Mucosa of descending colon (tissue), 3 donors: ENCODE measurements at regions not wholly inside any gene's neighbourhood (a gene's known extent, or its start where the extent isn't known, plus 50 kb on each side); places are given as distances from the start of the nearest gene placed in this dataset.
"Not testable (repeated sequence)": the region's sequence is repeated elsewhere in the genome, so short reads cannot be mapped to it uniquely, and the experiment has no call there.

Experiments
- ATAC-seq: fragments of 200-7000 bp; cut with Tn5 transposase; one replicate; pipeline ENCODE4 v1.9.1; 2020; ENCODE audit warnings: mild to moderate bottlenecking, moderate library complexity
- DNase-seq, 3 donors: peaks; one replicate each; pipeline ENCODE4 v3.0.0-alpha.2; 2020
- H3K36me3 ChIP-seq: fragments of 200-600 bp; one replicate; pipeline ENCODE4 v1.8.0; 2021; ENCODE audit warnings: low read depth, mild to moderate bottlenecking
- H3K4me1 ChIP-seq: fragments of 200-600 bp; one replicate; pipeline ENCODE4 v1.8.0; 2021; ENCODE audit warnings: low read depth, mild to moderate bottlenecking
- H3K4me3 ChIP-seq: fragments of 200-600 bp; one replicate; pipeline ENCODE4 v1.8.0; 2021; ENCODE audit warnings: mild to moderate bottlenecking
- H3K9me3 ChIP-seq: fragments of 200-600 bp; one replicate; pipeline ENCODE4 v1.8.0; 2021; ENCODE audit warnings: mild to moderate bottlenecking
- CTCF ChIP-seq: fragments of 200-600 bp; IDR thresholded peaks from one replicate; pipeline ENCODE4 v1.8.0; 2022; ENCODE audit warnings: antibody characterized with exemption, mild to moderate bottlenecking
- intact Hi-C, 2 donors: fragments of 100-400 bp; cut with DNase I in 1 of 2; cut with micrococcal nuclease in 1 of 2; formaldehyde crosslinking; loops; one replicate each; pipeline versions ENCODE4 v1.11.0 to v1.11.1; 2022; cut with DNase I, micrococcal nuclease
- donor health status: DM: no; HTN: no; CAD: no; lungs with moderate emphysema.
- donor health status: DM: no; HTN: no; CAD: no.
- donor health status: DM: no; HTN: yes; CAD: no.

- Histone ChIP-seq H3K4me3 (no peak overlapping the region), H3K9me3 (no peaks in the 10 kb centered on the region), H3K4me1 (no peaks in the 10 kb centered on the region), H3K36me3 (no peaks in the 10 kb centered on the region)
- ATAC-seq, result no peak
- no peak for DNase-seq
- intact Hi-C loops, result no loop called here
- TF ChIP-seq CTCF, result no peak
Observed at GRCh38 chrX:10676235-10676957, 56.0 kb upstream of the MID1 start.

GRCh38 chrX:10677490-10677889, 57.1 kb upstream of the MID1 start:
- Histone ChIP-seq H3K36me3 (no peaks in the 10 kb centered on the region), H3K4me1 (no peaks in the 10 kb centered on the region), H3K9me3 (no peaks in the 10 kb centered on the region), H3K4me3 (no peak overlapping the region)
- intact Hi-C loops, result no loop called here
- DNase-seq, result no peak
- TF ChIP-seq CTCF, result no peak
- no peak for ATAC-seq

GRCh38 chrX:10679387-10679786, 59.0 kb upstream of the MID1 start:
- no peaks in the 10 kb centered on the region for H3K4me1 ChIP-seq
- no peaks in the 10 kb centered on the region for H3K36me3 ChIP-seq
- no peak for TF ChIP-seq CTCF
- H3K9me3 ChIP-seq, result no peaks in the 10 kb centered on the region
- intact Hi-C loops, result no loop called here
- DNase-seq (no peak), ATAC-seq (no peak)
- no peak overlapping the region for H3K4me3 ChIP-seq

- no peaks in the 10 kb centered on the region for H3K36me3 ChIP-seq
- ATAC-seq, result no peak
- no peaks in the 10 kb centered on the region for H3K9me3 ChIP-seq
- no peak for DNase-seq
- intact Hi-C loops, result no loop called here
- H3K4me1 ChIP-seq, result no peaks in the 10 kb centered on the region
- H3K4me3 ChIP-seq, result no peak overlapping the region
- no peak for TF ChIP-seq CTCF
Observed at GRCh38 chrX:10681167-10681566, 60.8 kb upstream of the MID1 start.

- ATAC-seq, intact Hi-C loops, H3K9me3 ChIP-seq: not testable (repeated sequence)
Observed at GRCh38 chrX:10683631-10684030, 63.2 kb upstream of the MID1 start.

GRCh38 chrX:10685923-10686595, 65.7 kb upstream of the MID1 start:
- ATAC-seq, result no peak
- Histone ChIP-seq H3K4me1 (no peaks in the 10 kb centered on the region), H3K36me3 (no peaks in the 10 kb centered on the region), H3K9me3 (no peaks in the 10 kb centered on the region), H3K4me3 (no peak overlapping the region)
- no peak for DNase-seq
- no peak for TF ChIP-seq CTCF
- intact Hi-C loops, result no loop called here

More at GRCh38 chrX:10683631-10684030, 63.2 kb upstream of the MID1 start:
- H3K36me3 ChIP-seq, H3K4me3 ChIP-seq, DNase-seq, H3K4me1 ChIP-seq: not testable (repeated sequence)

- H3K9me3 ChIP-seq, H3K36me3 ChIP-seq, DNase-seq, H3K4me3 ChIP-seq, H3K4me1 ChIP-seq, intact Hi-C loops, ATAC-seq: not testable (repeated sequence)
Observed at GRCh38 chrX:10691751-10692150, 71.4 kb upstream of the MID1 start.
